Neural crest cell (in vitro differentiated cells): ENCODE measurements at regions not wholly inside any gene's neighbourhood (a gene's known extent, or its start where the extent isn't known, plus 50 kb on each side); places are given as distances from the start of the nearest gene placed in this dataset.

Experiments used
- DNase-seq: peaks from one replicate; pipeline ENCODE4 v3.0.0; 2021; ENCODE audit warnings: low read depth, mixed read lengths, low spot score
- H3K27ac Mint-ChIP-seq: one replicate; pipeline ENCODE4 v1.8.0; 2021; ENCODE audit warnings: mild to moderate bottlenecking, mixed read lengths; ENCODE audit not compliant: unreplicated experiment
- H3K27me3 Mint-ChIP-seq: 2 replicates; pipeline ENCODE4 v1.8.0; 2021; ENCODE audit warnings: low read depth, mild to moderate bottlenecking, mixed read lengths
- H3K36me3 Mint-ChIP-seq: 2 replicates; pipeline ENCODE4 v1.8.0; 2021; ENCODE audit warnings: low read depth, mild to moderate bottlenecking, mixed read lengths
- H3K4me1 Mint-ChIP-seq: 2 replicates; pipeline ENCODE4 v1.8.0; 2021; ENCODE audit warnings: mixed read lengths
- H3K4me3 Mint-ChIP-seq: one replicate; pipeline ENCODE4 v1.8.0; 2021; ENCODE audit warnings: mild to moderate bottlenecking, mixed read lengths
- H3K9me3 Mint-ChIP-seq: 2 replicates; pipeline ENCODE4 v1.8.0; 2021; ENCODE audit warnings: mixed read lengths
- CTCF ChIP-seq: fragments of 200-600 bp; sonication (generic); conservative IDR thresholded peaks from 2 replicates; pipeline ENCODE4 v1.5.0; 2021; ENCODE audit warnings: antibody characterized with exemption, mild to moderate bottlenecking

- Mint-ChIP-seq H3K27ac (no peak overlapping the region), H3K36me3 (peaks cover 9% of the 10 kb centered on the region), H3K4me3 (no peak overlapping the region), H3K9me3 (peaks cover 10% of the 10 kb centered on the region), H3K27me3 (no peaks in the 10 kb centered on the region), H3K4me1 (peaks cover 4% of the 10 kb centered on the region)
- no peak for TF ChIP-seq CTCF
- DNase-seq: no peak
These were observed 110.9 kb upstream of the ANKRD55 start for GRCh38 chr5:56343988-56344387.

GRCh38 chr5:56342616-56343015 is 109.5 kb upstream of the ANKRD55 start:
- peaks cover 15% of the 10 kb centered on the region for H3K36me3 Mint-ChIP-seq
- H3K27ac Mint-ChIP-seq: no peak overlapping the region
- DNase-seq: no peak
- no peak overlapping the region for H3K4me3 Mint-ChIP-seq
- no peaks in the 10 kb centered on the region for H3K27me3 Mint-ChIP-seq
- TF ChIP-seq CTCF: no peak
- peaks cover 4% of the 10 kb centered on the region for H3K4me1 Mint-ChIP-seq
- H3K9me3 Mint-ChIP-seq: peaks cover 18% of the 10 kb centered on the region

- no peak for TF ChIP-seq CTCF
- Mint-ChIP-seq H3K27ac (peak overlapping the region; percentile 28), H3K9me3 (peaks cover 26% of the 10 kb centered on the region), H3K36me3 (peaks cover 22% of the 10 kb centered on the region), H3K27me3 (no peaks in the 10 kb centered on the region), H3K4me3 (no peak overlapping the region), H3K4me1 (peaks cover 4% of the 10 kb centered on the region)
- DNase-seq: no peak
These were observed 107.3 kb upstream of the ANKRD55 start for GRCh38 chr5:56340196-56340980.

- no peak for TF ChIP-seq CTCF
- H3K27ac Mint-ChIP-seq: no peak overlapping the region
- H3K36me3 Mint-ChIP-seq: peaks cover 25% of the 10 kb centered on the region
- H3K4me3 Mint-ChIP-seq: no peak overlapping the region
- peaks cover 4% of the 10 kb centered on the region for H3K4me1 Mint-ChIP-seq
- peaks cover 28% of the 10 kb centered on the region for H3K9me3 Mint-ChIP-seq
- no peak for DNase-seq
- H3K27me3 Mint-ChIP-seq: no peaks in the 10 kb centered on the region
These were observed 106.6 kb upstream of the ANKRD55 start for GRCh38 chr5:56339732-56340131.

GRCh38 chr5:56337715-56338319 is 104.7 kb upstream of the ANKRD55 start:
- TF ChIP-seq CTCF: no peak
- no peak for DNase-seq
- Mint-ChIP-seq H3K27me3 (no peaks in the 10 kb centered on the region), H3K9me3 (peaks cover 34% of the 10 kb centered on the region), H3K4me3 (no peak overlapping the region), H3K27ac (no peak overlapping the region), H3K4me1 (peaks cover 4% of the 10 kb centered on the region), H3K36me3 (peaks cover 28% of the 10 kb centered on the region)
